ENCODE measurements at regions not wholly inside any gene's neighbourhood (a gene's known extent, or its start where the extent isn't known, plus 50 kb on each side); places are given as distances from the start of the nearest gene placed in this dataset.

DNA sequence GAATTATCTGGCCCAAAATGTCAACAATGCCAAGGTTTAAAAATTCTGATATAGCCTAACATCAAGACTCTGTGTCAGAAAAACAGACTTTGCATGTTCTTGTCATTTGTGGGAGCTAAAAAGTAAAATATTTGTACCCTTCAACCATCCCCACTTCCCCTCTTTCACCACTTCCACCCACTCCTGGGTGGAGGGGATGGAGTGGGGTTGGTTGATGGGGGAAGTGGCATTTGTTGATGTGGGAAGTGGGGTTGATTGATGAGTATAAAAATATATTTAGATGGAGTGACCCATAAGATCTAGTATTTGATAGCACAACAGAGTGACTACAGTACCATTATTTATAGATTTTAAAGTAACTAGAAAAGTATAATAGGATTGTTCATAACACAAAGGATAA, 55.0 kb upstream of the C9orf72 start:
- TF ChIP-seq EZH2phosphoT487 (IDR thresholded peaks at IDR 0.05) (no peak), EZH2 (IDR thresholded peaks at IDR 0.05) (no peak)

Measured in neural progenitor cell (in vitro differentiated cells).